PC-9 (cell line): ENCODE measurements at regions not wholly inside any gene's neighbourhood (a gene's known extent, or its start where the extent isn't known, plus 50 kb on each side); places are given as distances from the start of the nearest gene placed in this dataset.

Source experiments
- BruUV-seq: library from RNA; stranded (reverse); fragments of 400-500 nt; replicated peaks from 2 replicates; lab custom pipeline; 2021; lab: Mats Ljungman, UMichigan
- CTCF ChIA-PET: fragments of 300-600 bp; sonication (Branson Sonifier 250); formaldehyde crosslinking; loops from one replicate; lab custom pipeline; 2022; ENCODE audit warnings: antibody characterized with exemption; lab: Charles Lee
- POLR2A ChIA-PET: fragments of 300-600 bp; sonication (Branson Sonifier 250); formaldehyde crosslinking; loops from one replicate; lab custom pipeline; 2022; ENCODE audit warnings: antibody characterized with exemption; ENCODE audit not compliant: unreplicated experiment; lab: Charles Lee
- DNase-seq, 2 experiments: peaks; one replicate each; pipeline versions ENCODE4 v3.0.0 to v3.0.0-alpha.2; 2015 to 2022; ENCODE audit warnings: mixed read lengths in 1 of 2
- H2AFZ ChIP-seq: fragments of 200-600 bp; sonication (generic); 2 replicates; pipeline ENCODE4 v1.8.1; 2017; ENCODE audit warnings: antibody characterized with exemption
- H3F3A ChIP-seq: fragments of 200-600 bp; sonication (generic); 2 replicates; pipeline ENCODE4 v1.8.1; 2017; ENCODE audit warnings: antibody characterized with exemption, mild to moderate bottlenecking, low read depth; ENCODE audit not compliant: insufficient read depth
- H3K27ac ChIP-seq: fragments of 200-600 bp; sonication (generic); 2 replicates; pipeline ENCODE4 v1.6.1; 2016; ENCODE audit warnings: mixed run types
- H3K27me3 ChIP-seq: fragments of 200-600 bp; sonication (generic); 2 replicates; pipeline ENCODE4 v1.6.1; 2016; ENCODE audit warnings: low read depth, mixed run types; ENCODE audit not compliant: insufficient read depth
- H3K36me3 ChIP-seq: fragments of 200-600 bp; sonication (generic); 2 replicates; pipeline ENCODE4 v1.6.1; 2016; ENCODE audit warnings: low read depth, mixed run types
- H3K4me1 ChIP-seq: fragments of 200-600 bp; sonication (generic); replicated peaks from 2 replicates; pipeline ENCODE4 v1.6.1; 2016; ENCODE audit warnings: mixed run types; ENCODE audit not compliant: insufficient read depth
- H3K4me2 ChIP-seq: fragments of 200-600 bp; sonication (generic); 2 replicates; pipeline ENCODE4 v1.6.1; 2017; ENCODE audit warnings: mixed run types
- H3K4me3 ChIP-seq: fragments of 200-600 bp; sonication (generic); 2 replicates; pipeline ENCODE4 v1.6.1; 2016; ENCODE audit warnings: mixed run types
- H3K79me2 ChIP-seq: fragments of 200-600 bp; sonication (generic); 2 replicates; pipeline ENCODE4 v1.6.1; 2017; ENCODE audit warnings: low read depth, mixed run types
- H3K9me2 ChIP-seq: fragments of 200-600 bp; sonication (generic); 2 replicates; pipeline ENCODE4 v1.8.1; 2017; ENCODE audit warnings: mild to moderate bottlenecking; ENCODE audit not compliant: insufficient read depth
- H3K9me3 ChIP-seq: fragments of 200-600 bp; sonication (generic); 2 replicates; pipeline ENCODE4 v1.8.1; 2016; ENCODE audit warnings: low read depth; ENCODE audit not compliant: insufficient read depth
- H4K20me1 ChIP-seq: fragments of 200-600 bp; sonication (generic); 2 replicates; pipeline ENCODE4 v1.8.1; 2017; ENCODE audit not compliant: insufficient read depth
- CTCF ChIP-seq: fragments of 200-600 bp; sonication (generic); conservative IDR thresholded peaks from 2 replicates; pipeline ENCODE4 v1.6.1; 2017; ENCODE audit warnings: mixed run types, antibody characterized with exemption, mild to moderate bottlenecking, moderate library complexity
- EZH2 ChIP-seq: fragments of 200-600 bp; sonication (generic); IDR thresholded peaks from 2 replicates; pipeline ENCODE4 v1.8.0; 2017; ENCODE audit warnings: antibody characterized with exemption, low read depth
- intact Hi-C: fragments of 100-400 bp; cut with micrococcal nuclease; formaldehyde crosslinking; loops from one replicate; pipeline ENCODE4 v1.10.0; 2022; ENCODE audit not compliant: unreplicated experiment

DNA sequence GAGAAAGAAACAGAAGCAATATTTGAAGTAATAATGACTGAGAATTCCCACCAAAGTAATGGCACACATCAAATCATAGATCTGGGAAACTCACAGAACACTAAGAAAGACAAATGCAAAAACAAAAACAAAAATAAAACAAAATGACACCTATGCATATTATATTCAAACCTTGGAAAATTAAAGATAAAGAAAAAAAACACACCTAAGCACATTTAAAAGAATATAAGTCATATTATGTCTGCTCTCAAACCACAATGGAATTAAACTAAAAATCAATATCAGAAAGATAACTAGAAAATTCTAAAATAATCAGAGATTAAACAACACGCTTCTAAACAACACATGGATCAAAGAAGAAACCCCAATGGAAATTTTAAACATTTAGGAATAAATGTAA lies 59.7 kb upstream of the GALNT5 start:
- ChIA-PET CTCF (no interaction called here), POLR2A (no interaction called here)
- BruUV-seq, result no TSS peak
- Histone ChIP-seq H3K36me3 (no peaks in the 10 kb centered on the region), H2AFZ (no peak overlapping the region), H3K27me3 (no peaks in the 10 kb centered on the region), H3K79me2 (no peaks in the 10 kb centered on the region), H3F3A (no peaks in the 10 kb centered on the region), H3K4me2 (no peak overlapping the region), H3K9me2 (no peaks in the 10 kb centered on the region), H3K9me3 (no peaks in the 10 kb centered on the region), H4K20me1 (no peaks in the 10 kb centered on the region), H3K4me3 (no peak overlapping the region), H3K27ac (no peak overlapping the region), H3K4me1 (no peaks in the 10 kb centered on the region)
- TF ChIP-seq CTCF, result no peak
- TF ChIP-seq EZH2, result no peak
- no peak for DNase-seq
- intact Hi-C loops, result no loop called here

- intact Hi-C loops, result no loop called here
- ChIA-PET CTCF (no interaction called here), POLR2A (no interaction called here)
- no peak overlapping the region for H3K27ac ChIP-seq
- no peak overlapping the region for H2AFZ ChIP-seq
- H3K27me3 ChIP-seq, result no peaks in the 10 kb centered on the region
- BruUV-seq, result no TSS peak
- H3F3A ChIP-seq, result no peaks in the 10 kb centered on the region
- no peaks in the 10 kb centered on the region for H3K9me3 ChIP-seq
- H3K9me2 ChIP-seq, result no peaks in the 10 kb centered on the region
- H3K4me3 ChIP-seq, result no peak overlapping the region
- H3K4me2 ChIP-seq, result no peak overlapping the region
- no peaks in the 10 kb centered on the region for H3K79me2 ChIP-seq
- H3K36me3 ChIP-seq, result no peaks in the 10 kb centered on the region
- H4K20me1 ChIP-seq, result no peaks in the 10 kb centered on the region
- DNase-seq, result no peak
- TF ChIP-seq EZH2, result no peak
- TF ChIP-seq CTCF, result no peak
- H3K4me1 ChIP-seq, result no peaks in the 10 kb centered on the region
Measured at GRCh38 chr2:157203651-157204050, 53.9 kb upstream of the GALNT5 start.

GRCh38 chr2:157204401-157204800 lies 53.1 kb upstream of the GALNT5 start:
- no peaks in the 10 kb centered on the region for H3K9me3 ChIP-seq
- no peak overlapping the region for H2AFZ ChIP-seq
- H3K27ac ChIP-seq, result no peak overlapping the region
- no TSS peak for BruUV-seq
- POLR2A ChIA-PET, result no interaction called here
- H3K9me2 ChIP-seq, result no peaks in the 10 kb centered on the region
- H3K36me3 ChIP-seq, result no peaks in the 10 kb centered on the region
- H3K27me3 ChIP-seq, result no peaks in the 10 kb centered on the region
- no peaks in the 10 kb centered on the region for H3K4me1 ChIP-seq
- DNase-seq, result no peak
- H4K20me1 ChIP-seq, result no peaks in the 10 kb centered on the region
- CTCF ChIA-PET, result no interaction called here
- no peak overlapping the region for H3K4me2 ChIP-seq
- intact Hi-C loops, result no loop called here
- no peaks in the 10 kb centered on the region for H3F3A ChIP-seq
- TF ChIP-seq CTCF (no peak), EZH2 (no peak)
- H3K79me2 ChIP-seq, result no peaks in the 10 kb centered on the region
- no peak overlapping the region for H3K4me3 ChIP-seq
